K562 (cell line): ENCODE measurements at regions not wholly inside any gene's neighbourhood (a gene's known extent, or its start where the extent isn't known, plus 50 kb on each side); places are given as distances from the start of the nearest gene placed in this dataset.

ENCODE experiments used
- ATAC-seq: fragments of 200-7000 bp; cut with Tn5 transposase; 3 replicates; pipeline ENCODE4 v1.9.1; 2020; ENCODE audit warnings: moderate library complexity
- BruUV-seq: library from RNA; stranded (reverse); fragments of 400-500 nt; replicated peaks from 2 replicates; lab custom pipeline; 2021; lab: Mats Ljungman, UMichigan
- CTCF ChIA-PET: fragments of 300-600 bp; formaldehyde crosslinking; extraction: SDS; loops from one replicate; lab custom pipeline; 2021; ENCODE audit warnings: low intra/inter-chr PET ratio; lab: Yijun Ruan, JAX
- POLR2A ChIA-PET: fragments of 300-600, 350-650 bp; sonication (Branson Sonifier 250); formaldehyde crosslinking; extraction: SDS; loops from one replicate; lab custom pipeline; 2021; ENCODE audit warnings: antibody characterized with exemption, inconsistent platforms; lab: Yijun Ruan, JAX
- DNase-seq, 4 experiments: peaks; one replicate each; pipeline versions ENCODE4 v3.0.0 to v3.0.0-alpha.2; 2011 to 2018; ENCODE audit warnings: low spot score in 3 of 4, mixed read lengths in 3 of 4; ENCODE audit errors: extremely low read depth in 1 of 4
- FAIRE-seq: peaks from 2 replicates; lab custom pipeline; 2011; peaks lifted over from hg19 to GRCh38; lab: Jason Lieb, UNC
- H2AFZ ChIP-seq: 2 replicates; pipeline ENCODE4 v1.6.0; 2011; ENCODE audit warnings: low read depth, low read length, control low read depth, inconsistent platforms
- H3K27ac ChIP-seq: fragments of 200-600 bp; 3 replicates; pipeline ENCODE4 v1.8.0; 2011; ENCODE audit warnings: low read depth, mild to moderate bottlenecking, control low read depth, inconsistent platforms, low read length, moderate library complexity, mixed read lengths; ENCODE audit errors: extremely low read depth
- H3K27me3 ChIP-seq, 2 experiments: fragments of 300-600 bp in 1 of 2; 2 replicates in 1 of 2; 3 replicates in 1 of 2; pipeline versions ENCODE4 v1.6.0 to v1.8.0; 2011; ENCODE audit warnings: inconsistent platforms in 2 of 2, low read length in 2 of 2, mild to moderate bottlenecking in 1 of 2, mixed read lengths in 1 of 2, moderate library complexity in 1 of 2; ENCODE audit not compliant: control insufficient read depth in 2 of 2, insufficient read depth in 2 of 2
- H3K36me3 ChIP-seq: fragments of 300-600 bp; 3 replicates; pipeline ENCODE4 v1.8.0; 2011; ENCODE audit warnings: mild to moderate bottlenecking, low read length, inconsistent platforms; ENCODE audit not compliant: control insufficient read depth, insufficient read depth
- H3K4me1 ChIP-seq, 2 experiments: fragments of 200-600 bp in 1 of 2; replicated peaks in 1 of 2; 2 replicates in 1 of 2; 3 replicates in 1 of 2; pipeline versions ENCODE4 v1.5.1 to v1.8.0; 2011; ENCODE audit warnings: inconsistent platforms in 2 of 2, low read length in 2 of 2, mild to moderate bottlenecking in 1 of 2, mixed read lengths in 1 of 2, moderate library complexity in 1 of 2; ENCODE audit not compliant: control insufficient read depth in 2 of 2, insufficient read depth in 2 of 2
- H3K4me2 ChIP-seq: 2 replicates; pipeline ENCODE4 v1.6.1; 2011; ENCODE audit warnings: low read length, control low read depth, inconsistent platforms, mixed read lengths; ENCODE audit not compliant: insufficient read depth
- H3K4me3 ChIP-seq: fragments of 200-600 bp; sonication (generic), shearing (Covaris generic); 2 replicates; pipeline ENCODE4 v1.5.1; 2016; ENCODE audit warnings: control low read depth, inconsistent platforms
- H3K79me2 ChIP-seq: fragments of 200-600 bp; 3 replicates; pipeline ENCODE4 v1.8.0; 2011; ENCODE audit warnings: low read length, inconsistent platforms; ENCODE audit not compliant: control insufficient read depth, insufficient read depth
- H3K9ac ChIP-seq, 2 experiments: 2 replicates each; pipeline versions ENCODE4 v1.6.0 to v1.6.1; 2011; ENCODE audit warnings: low read depth in 2 of 2, low read length in 2 of 2, control low read depth in 1 of 2, inconsistent platforms in 1 of 2, mild to moderate bottlenecking in 1 of 2, mixed read lengths in 1 of 2; ENCODE audit not compliant: insufficient read depth in 1 of 2
- H3K9me1 ChIP-seq: one replicate; pipeline ENCODE4 v1.6.0; 2011; ENCODE audit warnings: inconsistent platforms, mild to moderate bottlenecking, low read length, moderate library complexity; ENCODE audit not compliant: control insufficient read depth, insufficient read depth
- H3K9me3 ChIP-seq: replicated peaks from 2 replicates; pipeline ENCODE4 v1.5.1; 2011; ENCODE audit warnings: low read depth, low read length, inconsistent platforms; ENCODE audit not compliant: control insufficient read depth, insufficient read depth
- H4K20me1 ChIP-seq: replicated peaks from 2 replicates; pipeline ENCODE4 v1.6.1; 2011; ENCODE audit warnings: low read length, inconsistent platforms, mixed read lengths; ENCODE audit not compliant: control insufficient read depth, insufficient read depth
- C11orf30 ChIP-seq: fragments of 450-650 bp; IDR thresholded peaks from 2 replicates; pipeline ENCODE4 v1.6.1; 2016; ENCODE audit warnings: low read depth, mild to moderate bottlenecking
- HMG20B ChIP-seq: fragments of 250-450 bp; sonication (Bioruptor Pico); IDR thresholded peaks from 2 replicates; pipeline ENCODE4 v1.5.0; 2021; ENCODE audit warnings: mild to moderate bottlenecking
- MAFG ChIP-seq: fragments of 450-650 bp; conservative IDR thresholded peaks from 2 replicates; pipeline ENCODE4 v1.6.1; 2016; ENCODE audit warnings: missing genetic modification characterization, missing compliant biosample characterization
- ZNF277 ChIP-seq: fragments of 250-450 bp; sonication (Bioruptor Pico); IDR thresholded peaks from 2 replicates; pipeline ENCODE4 v1.8.0; 2022; ENCODE audit warnings: inconsistent platforms, mild to moderate bottlenecking, moderate library complexity, borderline replicate concordance
- ZNF316 ChIP-seq: fragments of 450-650 bp; IDR thresholded peaks from 2 replicates; pipeline ENCODE4 v1.6.1; 2016
- WGBS: fragments of 100-300 bp; shearing (Covaris generic); methylation state at CpG from one replicate; pipeline ENCODE4 v1.1.6; 2016; ENCODE audit warnings: low coverage, mixed read lengths; ENCODE audit not compliant: insufficient coverage; ENCODE audit errors: missing lambda C conversion rate; 5-methylcytosine and 5-hydroxymethylcytosine counted together
- in situ Hi-C: fragments of 300-500 bp; cut with MboI; formaldehyde crosslinking; loops from 4 replicates; pipeline ENCODE4 v1.15.0; 2018; ENCODE audit warnings: inconsistent platforms, mixed read lengths
- intact Hi-C: fragments of 100-400 bp; cut with micrococcal nuclease; formaldehyde crosslinking; loops from 2 replicates; pipeline ENCODE4 v1.14.2; 2022

DNA sequence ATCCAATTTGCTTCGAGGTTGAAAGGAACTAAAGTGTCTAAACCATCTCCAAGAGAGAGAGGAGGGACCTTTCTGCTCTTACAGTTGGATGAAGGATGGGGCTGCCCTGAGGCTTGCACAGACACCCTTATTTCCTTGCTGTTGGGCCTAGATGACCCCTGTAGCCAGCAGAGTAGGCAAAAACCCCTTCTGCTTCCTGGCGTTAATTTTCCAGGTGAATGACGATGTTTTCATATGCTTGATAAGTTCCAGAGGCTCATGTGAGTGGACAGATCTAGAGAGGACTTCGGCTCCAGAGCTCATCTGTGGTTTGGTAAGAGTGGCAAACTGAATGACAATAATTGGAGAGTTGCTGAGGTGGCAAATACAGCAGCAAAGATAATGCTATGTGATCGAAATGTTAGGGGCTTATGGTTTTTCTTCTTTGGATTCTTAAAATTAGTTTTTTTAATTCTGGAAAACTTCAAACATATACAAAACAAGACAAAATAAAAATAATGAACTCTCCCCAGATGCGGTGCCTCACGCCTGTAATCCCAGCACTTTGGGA is 98.6 kb upstream of the MAP4K3 start:
- FAIRE-seq (no peak), ATAC-seq (peak; percentile 44; the same call in 1 of the 3 replicates), DNase-seq (no peak)
- BruUV-seq: no TSS peak
- ChIA-PET POLR2A (interaction anchor here (0.6 kb wide), 1 partner anchor 24 kb away, joined by 3 read pairs; no protein-coding TSS in a partner anchor), CTCF (no interaction called here)
- Histone ChIP-seq H3K4me2 (no peak overlapping the region), H3K9ac (no peak overlapping the region), H3K4me3 (no peak overlapping the region), H3K9me3 (no peaks in the 10 kb centered on the region), H2AFZ (peak overlapping the region; percentile 66), H3K27ac (no peak overlapping the region), H3K36me3 (no peaks in the 10 kb centered on the region), H3K27me3 (no peaks in the 10 kb centered on the region), H3K9me1 (no peaks in the 10 kb centered on the region), H3K4me1 (no peaks in the 10 kb centered on the region), H4K20me1 (no peaks in the 10 kb centered on the region), H3K79me2 (no peaks in the 10 kb centered on the region)
- WGBS: 43% methylated on average over 7 of the region's 7 CpGs
- in situ Hi-C loops (no loop called here), intact Hi-C loops (no loop called here)
- TF ChIP-seq MAFG (tag) (peak; percentile 32; the same call in 1 of the 2 replicates), ZNF277 (no peak), ZNF316 (peak; percentile 71), HMG20B (CRISPR knock-in tag) (no peak), C11orf30 (peak; percentile 52; the same call in 1 of the 2 replicates)
